Upper lobe of left lung (tissue), 4 donors: ENCODE measurements at regions not wholly inside any gene's neighbourhood (a gene's known extent, or its start where the extent isn't known, plus 50 kb on each side); places are given as distances from the start of the nearest gene placed in this dataset.

Experiments used
- CTCF ChIP-seq, 6 experiments: fragments of 450-650 bp in 4 of 6; fragments of 200-600 bp in 2 of 6; sonication (generic) in 2 of 6; IDR thresholded peaks; one replicate each; pipeline ENCODE4 v1.5.1; 2016 to 2019; ENCODE audit warnings: antibody characterized with exemption in 6 of 6
- POLR2A ChIP-seq, 4 donors: fragments of 450-650 bp; IDR thresholded peaks; one replicate each; pipeline ENCODE4 v1.5.1; 2016 to 2017; ENCODE audit warnings: antibody characterized with exemption in 4 of 4, mild to moderate bottlenecking in 2 of 4

- TF ChIP-seq CTCF (IDR thresholded peaks at IDR 0.05) (no peak), POLR2A (IDR thresholded peaks at IDR 0.05) (no peak)
Observed at GRCh38 chr5:121105921-121106320, 641.8 kb downstream of the PRR16 start.
